HEK293 (cell line): ENCODE measurements at regions not wholly inside any gene's neighbourhood (a gene's known extent, or its start where the extent isn't known, plus 50 kb on each side); places are given as distances from the start of the nearest gene placed in this dataset.

ENCODE experiments used
- CTCF ChIA-PET: fragments of 350-600 bp; formaldehyde crosslinking; extraction: SDS; loops from one replicate; lab custom pipeline; 2021; ENCODE audit warnings: antibody characterized with exemption; lab: Yijun Ruan, JAX
- POLR2A ChIA-PET: fragments of 300-600 bp; formaldehyde crosslinking; extraction: SDS; loops from one replicate; lab custom pipeline; 2020; ENCODE audit warnings: antibody characterized with exemption, inconsistent platforms; lab: Yijun Ruan, JAX
- H3K27ac ChIP-seq: fragments of 200-500 bp; sonication (Bioruptor generic); 2 replicates; pipeline ENCODE4 v1.5.1; 2014; ENCODE audit warnings: low read depth, low read length, control low read depth, inconsistent platforms; ENCODE audit errors: extremely low read depth
- H3K36me3 ChIP-seq, 2 experiments: fragments of 200-500 bp in 1 of 2; sonication (Bioruptor generic) in 1 of 2; 1 replicate in 1 of 2; 2 replicates in 1 of 2; pipeline ENCODE4 v1.5.1; 2014 to 2017; ENCODE audit warnings: inconsistent platforms in 2 of 2, low read length in 2 of 2; ENCODE audit not compliant: control insufficient read depth in 2 of 2, insufficient read depth in 1 of 2
- H3K4me1 ChIP-seq: fragments of 200-500 bp; sonication (Bioruptor generic); 2 replicates; pipeline ENCODE4 v1.5.1; 2014; ENCODE audit warnings: mild to moderate bottlenecking, low read length, inconsistent platforms; ENCODE audit not compliant: control insufficient read depth, insufficient read depth
- H3K4me3 ChIP-seq: 2 replicates; pipeline ENCODE4 v1.5.1; 2011; ENCODE audit warnings: low read depth, mild to moderate bottlenecking, control low read depth, low read length, moderate library complexity
- H3K9me3 ChIP-seq: fragments of 200-500 bp; sonication (Bioruptor generic); 2 replicates; pipeline ENCODE4 v1.5.1; 2014; ENCODE audit warnings: low read depth, low read length, inconsistent platforms; ENCODE audit not compliant: control insufficient read depth, insufficient read depth
- KLF1 ChIP-seq: fragments of 450-650 bp; formaldehyde crosslinking; IDR thresholded peaks from 2 replicates; pipeline ENCODE4 v1.5.1; 2016; ENCODE audit warnings: missing biosample characterization, missing genetic modification characterization
- OSR2 ChIP-seq: fragments of 450-650 bp; formaldehyde crosslinking; IDR thresholded peaks from 2 replicates; pipeline ENCODE4 v1.5.1; 2016; ENCODE audit warnings: missing biosample characterization, missing genetic modification characterization
- TCF7L2 ChIP-seq: IDR thresholded peaks from 2 replicates; pipeline ENCODE4 v1.6.1; 2011; ENCODE audit warnings: low read depth, mild to moderate bottlenecking, inconsistent platforms, low read length, moderate library complexity, borderline replicate concordance
- ZNF112 ChIP-seq: fragments of 450-650 bp; formaldehyde crosslinking; IDR thresholded peaks from 2 replicates; pipeline ENCODE4 v1.5.0; 2017; ENCODE audit warnings: missing biosample characterization, missing genetic modification characterization
- ZNF121 ChIP-seq: fragments of 450-650 bp; formaldehyde crosslinking; IDR thresholded peaks from 2 replicates; pipeline ENCODE4 v1.5.1; 2016; ENCODE audit warnings: missing biosample characterization, missing genetic modification characterization
- ZNF394 ChIP-seq: fragments of 450-650 bp; formaldehyde crosslinking; IDR thresholded peaks from 2 replicates; pipeline ENCODE4 v1.5.1; 2016; ENCODE audit warnings: missing biosample characterization, missing genetic modification characterization, mild to moderate bottlenecking, moderate library complexity, borderline replicate concordance
- ZNF510 ChIP-seq: fragments of 450-650 bp; formaldehyde crosslinking; IDR thresholded peaks from 2 replicates; pipeline ENCODE4 v1.5.1; 2018; ENCODE audit warnings: mild to moderate bottlenecking, missing genetic modification characterization, missing biosample characterization; ENCODE audit not compliant: insufficient replicate concordance
- ZNF529 ChIP-seq: fragments of 450-650 bp; formaldehyde crosslinking; IDR thresholded peaks from 2 replicates; pipeline ENCODE4 v1.5.1; 2017; ENCODE audit warnings: missing genetic modification characterization, missing biosample characterization; ENCODE audit not compliant: insufficient replicate concordance
- ZNF558 ChIP-seq: fragments of 450-650 bp; formaldehyde crosslinking; IDR thresholded peaks from 2 replicates; pipeline ENCODE4 v1.5.1; 2016; ENCODE audit warnings: missing biosample characterization, missing genetic modification characterization
- ZNF791 ChIP-seq: fragments of 450-650 bp; formaldehyde crosslinking; IDR thresholded peaks from 2 replicates; pipeline ENCODE4 v1.5.1; 2016; ENCODE audit warnings: missing biosample characterization, missing genetic modification characterization
- ZSCAN16 ChIP-seq: fragments of 450-650 bp; formaldehyde crosslinking; IDR thresholded peaks from 2 replicates; pipeline ENCODE4 v1.5.1; 2016; ENCODE audit warnings: missing biosample characterization, missing genetic modification characterization
- ZSCAN30 ChIP-seq: fragments of 450-650 bp; IDR thresholded peaks from 2 replicates; pipeline ENCODE4 v1.5.1; 2018; ENCODE audit warnings: missing biosample characterization, mild to moderate bottlenecking, missing genetic modification characterization, moderate library complexity
- TF ChIP-seq, protein P1 (sequence below): fragments of 450-650 bp; formaldehyde crosslinking; IDR thresholded peaks from 2 replicates; pipeline ENCODE4 v1.5.1; 2017; ENCODE audit warnings: missing biosample characterization, missing genetic modification characterization
- TF ChIP-seq, protein P2 (sequence below): fragments of 450-650 bp; formaldehyde crosslinking; IDR thresholded peaks from 2 replicates; pipeline ENCODE4 v1.5.1; 2016; ENCODE audit warnings: missing biosample characterization, missing genetic modification characterization
- TF ChIP-seq, protein P3 (sequence below): fragments of 450-650 bp; formaldehyde crosslinking; IDR thresholded peaks from 2 replicates; pipeline ENCODE4 v1.5.1; 2016; ENCODE audit warnings: missing biosample characterization, missing genetic modification characterization
- TF ChIP-seq, protein P4 (sequence below): fragments of 450-650 bp; formaldehyde crosslinking; IDR thresholded peaks from 2 replicates; pipeline ENCODE4 v1.5.1; 2016; ENCODE audit warnings: missing biosample characterization, missing genetic modification characterization, borderline replicate concordance
- TF ChIP-seq, protein P5 (sequence below): fragments of 450-650 bp; formaldehyde crosslinking; IDR thresholded peaks from 2 replicates; pipeline ENCODE4 v1.5.1; 2016; ENCODE audit warnings: missing biosample characterization, missing genetic modification characterization

DNA sequence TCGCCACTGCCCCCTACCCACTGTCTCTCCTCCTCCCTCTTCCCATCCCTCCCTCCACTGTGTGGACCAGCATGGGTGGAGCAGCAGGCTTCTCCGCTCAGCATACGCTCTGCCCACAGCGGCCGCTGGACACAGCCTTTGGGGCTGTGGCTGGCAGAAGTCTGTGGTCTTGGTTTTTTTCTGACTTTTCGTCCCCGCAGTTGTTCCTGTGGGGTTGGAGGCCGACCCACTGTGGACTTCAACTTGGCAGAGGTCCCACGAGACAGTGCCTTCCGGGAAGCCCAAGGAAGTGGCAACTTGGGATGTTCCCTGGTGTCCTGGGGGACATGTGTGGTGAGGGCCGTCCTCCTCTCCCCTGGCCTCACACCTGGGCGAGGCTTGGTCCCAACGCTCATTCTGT is 162.5 kb upstream of the C1orf174 start (continued):
- TF ChIP-seq, protein P1, sequence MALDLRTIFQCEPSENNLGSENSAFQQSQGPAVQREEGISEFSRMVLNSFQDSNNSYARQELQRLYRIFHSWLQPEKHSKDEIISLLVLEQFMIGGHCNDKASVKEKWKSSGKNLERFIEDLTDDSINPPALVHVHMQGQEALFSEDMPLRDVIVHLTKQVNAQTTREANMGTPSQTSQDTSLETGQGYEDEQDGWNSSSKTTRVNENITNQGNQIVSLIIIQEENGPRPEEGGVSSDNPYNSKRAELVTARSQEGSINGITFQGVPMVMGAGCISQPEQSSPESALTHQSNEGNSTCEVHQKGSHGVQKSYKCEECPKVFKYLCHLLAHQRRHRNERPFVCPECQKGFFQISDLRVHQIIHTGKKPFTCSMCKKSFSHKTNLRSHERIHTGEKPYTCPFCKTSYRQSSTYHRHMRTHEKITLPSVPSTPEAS (tag by site-specific recombination): no peak
- TF ChIP-seq, protein P2, sequence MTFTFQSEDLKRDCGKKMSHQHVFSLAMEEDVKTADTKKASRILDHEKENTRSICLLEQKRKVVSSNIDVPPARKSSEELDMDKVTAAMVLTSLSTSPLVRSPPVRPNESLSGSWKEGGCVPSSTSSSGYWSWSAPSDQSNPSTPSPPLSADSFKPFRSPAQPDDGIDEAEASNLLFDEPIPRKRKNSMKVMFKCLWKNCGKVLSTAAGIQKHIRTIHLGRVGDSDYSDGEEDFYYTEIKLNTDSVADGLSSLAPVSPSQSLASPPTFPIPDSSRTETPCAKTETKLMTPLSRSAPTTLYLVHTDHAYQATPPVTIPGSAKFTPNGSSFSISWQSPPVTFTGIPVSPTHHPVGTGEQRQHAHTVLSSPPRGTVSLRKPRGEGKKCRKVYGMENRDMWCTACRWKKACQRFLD (tag by site-specific recombination): no peak

DNA sequence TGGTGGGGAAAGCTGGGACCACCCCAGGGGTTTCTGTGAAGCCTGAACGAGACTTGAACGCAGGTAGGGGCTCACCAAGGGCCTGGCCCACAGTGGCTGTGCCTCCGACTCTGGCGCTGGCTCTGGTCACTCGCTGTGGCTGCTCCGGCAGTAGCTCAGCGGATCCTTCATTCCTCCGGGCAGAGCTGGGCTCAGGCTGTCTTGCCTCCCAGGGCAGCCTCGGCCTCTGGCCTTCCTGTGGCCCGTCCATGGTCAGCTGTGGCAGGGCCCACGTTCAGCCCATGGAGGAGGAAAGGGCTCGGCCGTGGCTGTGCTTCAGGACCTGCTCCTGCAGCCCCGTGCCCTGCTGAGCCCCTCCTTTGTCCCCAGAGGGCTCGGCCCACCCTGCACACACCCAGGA is 162.9 kb upstream of the C1orf174 start:
- TF ChIP-seq, protein P3, sequence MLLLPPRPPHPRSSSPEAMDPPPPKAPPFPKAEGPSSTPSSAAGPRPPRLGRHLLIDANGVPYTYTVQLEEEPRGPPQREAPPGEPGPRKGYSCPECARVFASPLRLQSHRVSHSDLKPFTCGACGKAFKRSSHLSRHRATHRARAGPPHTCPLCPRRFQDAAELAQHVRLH (tag by site-specific recombination): no peak
- TF ChIP-seq, protein P4, sequence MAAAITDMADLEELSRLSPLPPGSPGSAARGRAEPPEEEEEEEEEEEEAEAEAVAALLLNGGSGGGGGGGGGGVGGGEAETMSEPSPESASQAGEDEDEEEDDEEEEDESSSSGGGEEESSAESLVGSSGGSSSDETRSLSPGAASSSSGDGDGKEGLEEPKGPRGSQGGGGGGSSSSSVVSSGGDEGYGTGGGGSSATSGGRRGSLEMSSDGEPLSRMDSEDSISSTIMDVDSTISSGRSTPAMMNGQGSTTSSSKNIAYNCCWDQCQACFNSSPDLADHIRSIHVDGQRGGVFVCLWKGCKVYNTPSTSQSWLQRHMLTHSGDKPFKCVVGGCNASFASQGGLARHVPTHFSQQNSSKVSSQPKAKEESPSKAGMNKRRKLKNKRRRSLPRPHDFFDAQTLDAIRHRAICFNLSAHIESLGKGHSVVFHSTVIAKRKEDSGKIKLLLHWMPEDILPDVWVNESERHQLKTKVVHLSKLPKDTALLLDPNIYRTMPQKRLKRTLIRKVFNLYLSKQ: no peak
- TF ChIP-seq ZNF510 (tag by site-specific recombination): no peak
- no peak for TF ChIP-seq ZSCAN16
- no peak for TF ChIP-seq KLF1 (tag by site-specific recombination)
- TF ChIP-seq ZNF112: no peak
- no peak for TF ChIP-seq ZNF121 (tag by site-specific recombination)
- TF ChIP-seq, protein P5, sequence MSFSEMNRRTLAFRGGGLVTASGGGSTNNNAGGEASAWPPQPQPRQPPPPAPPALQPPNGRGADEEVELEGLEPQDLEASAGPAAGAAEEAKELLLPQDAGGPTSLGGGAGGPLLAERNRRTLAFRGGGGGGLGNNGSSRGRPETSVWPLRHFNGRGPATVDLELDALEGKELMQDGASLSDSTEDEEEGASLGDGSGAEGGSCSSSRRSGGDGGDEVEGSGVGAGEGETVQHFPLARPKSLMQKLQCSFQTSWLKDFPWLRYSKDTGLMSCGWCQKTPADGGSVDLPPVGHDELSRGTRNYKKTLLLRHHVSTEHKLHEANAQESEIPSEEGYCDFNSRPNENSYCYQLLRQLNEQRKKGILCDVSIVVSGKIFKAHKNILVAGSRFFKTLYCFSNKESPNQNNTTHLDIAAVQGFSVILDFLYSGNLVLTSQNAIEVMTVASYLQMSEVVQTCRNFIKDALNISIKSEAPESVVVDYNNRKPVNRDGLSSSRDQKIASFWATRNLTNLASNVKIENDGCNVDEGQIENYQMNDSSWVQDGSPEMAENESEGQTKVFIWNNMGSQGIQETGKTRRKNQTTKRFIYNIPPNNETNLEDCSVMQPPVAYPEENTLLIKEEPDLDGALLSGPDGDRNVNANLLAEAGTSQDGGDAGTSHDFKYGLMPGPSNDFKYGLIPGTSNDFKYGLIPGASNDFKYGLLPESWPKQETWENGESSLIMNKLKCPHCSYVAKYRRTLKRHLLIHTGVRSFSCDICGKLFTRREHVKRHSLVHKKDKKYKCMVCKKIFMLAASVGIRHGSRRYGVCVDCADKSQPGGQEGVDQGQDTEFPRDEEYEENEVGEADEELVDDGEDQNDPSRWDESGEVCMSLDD: no peak
- no peak for TF ChIP-seq OSR2 (tag by site-specific recombination)
- TF ChIP-seq ZSCAN30: no peak
- no peak for TF ChIP-seq ZNF558 (tag by site-specific recombination)
- no peak for TF ChIP-seq ZNF529 (tag by site-specific recombination)
- TF ChIP-seq, all 188 proteins: peak for 0
- POLR2A ChIA-PET: no interaction called here

DNA sequence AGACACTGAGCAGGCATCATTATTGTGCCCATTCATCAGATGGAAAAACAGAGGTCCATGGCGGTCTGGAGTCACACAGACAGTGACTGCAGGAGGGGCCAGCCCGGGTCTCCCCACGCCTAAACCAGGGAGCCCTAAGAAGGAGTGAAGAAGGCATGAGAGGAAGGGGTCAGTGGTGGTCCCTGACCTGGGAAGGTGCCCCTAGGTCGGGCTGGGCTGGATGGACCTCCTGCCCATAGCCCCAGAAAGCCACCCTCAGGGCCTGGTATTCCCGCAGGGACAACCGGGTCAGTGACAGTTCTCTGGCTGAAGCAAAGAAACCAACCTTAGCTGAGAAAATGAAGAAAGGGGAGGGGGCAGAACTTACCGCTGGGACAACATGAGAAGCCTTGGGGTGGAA is 163.4 kb upstream of the C1orf174 start:
- TF ChIP-seq TCF7L2 (no peak), ZNF791 (no peak), ZNF394 (tag by site-specific recombination) (no peak)
- Histone ChIP-seq H3K9me3 (no peaks in the 10 kb centered on the region), H3K4me3 (no peak overlapping the region), H3K36me3 (no peaks in the 10 kb centered on the region), H3K4me1 (no peaks in the 10 kb centered on the region), H3K27ac (no peak overlapping the region)
- CTCF ChIA-PET: interaction anchor here (0.7 kb wide), 1 partner anchor 117 kb away, joined by 3 read pairs; no protein-coding TSS in a partner anchor
- POLR2A ChIA-PET: no interaction called here

More for the DNA sequence above, 162.9 kb upstream of the C1orf174 start:
- CTCF ChIA-PET: interaction anchor here (0.7 kb wide), 1 partner anchor 117 kb away, joined by 3 read pairs; no protein-coding TSS in a partner anchor
- Histone ChIP-seq H3K36me3 (no peaks in the 10 kb centered on the region), H3K9me3 (no peaks in the 10 kb centered on the region), H3K27ac (no peak overlapping the region), H3K4me1 (no peaks in the 10 kb centered on the region), H3K4me3 (no peak overlapping the region)
